ENCODE measurements at regions not wholly inside any gene's neighbourhood (a gene's known extent, or its start where the extent isn't known, plus 50 kb on each side); places are given as distances from the start of the nearest gene placed in this dataset.

DNA sequence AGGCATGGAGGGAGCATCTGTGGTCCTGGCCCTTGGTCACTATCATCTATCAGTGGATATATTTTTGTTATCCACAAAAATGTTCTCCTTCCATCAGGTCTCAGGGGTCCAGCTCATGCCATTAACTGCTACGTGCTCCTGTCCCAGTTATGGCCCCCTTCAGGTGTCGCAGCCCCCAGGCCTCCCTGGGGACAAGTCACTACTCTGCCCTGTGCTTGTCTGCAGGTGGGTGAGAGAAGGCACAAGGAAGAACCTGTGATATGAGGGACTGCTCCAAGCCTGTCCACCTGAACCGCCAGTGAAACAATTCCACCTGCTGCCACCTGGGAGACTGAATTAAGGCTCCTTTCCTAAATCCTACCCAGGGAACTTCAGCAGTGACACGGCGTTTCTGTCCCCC, 229.6 kb upstream of the ID2 start:
- TF ChIP-seq, protein P1, sequence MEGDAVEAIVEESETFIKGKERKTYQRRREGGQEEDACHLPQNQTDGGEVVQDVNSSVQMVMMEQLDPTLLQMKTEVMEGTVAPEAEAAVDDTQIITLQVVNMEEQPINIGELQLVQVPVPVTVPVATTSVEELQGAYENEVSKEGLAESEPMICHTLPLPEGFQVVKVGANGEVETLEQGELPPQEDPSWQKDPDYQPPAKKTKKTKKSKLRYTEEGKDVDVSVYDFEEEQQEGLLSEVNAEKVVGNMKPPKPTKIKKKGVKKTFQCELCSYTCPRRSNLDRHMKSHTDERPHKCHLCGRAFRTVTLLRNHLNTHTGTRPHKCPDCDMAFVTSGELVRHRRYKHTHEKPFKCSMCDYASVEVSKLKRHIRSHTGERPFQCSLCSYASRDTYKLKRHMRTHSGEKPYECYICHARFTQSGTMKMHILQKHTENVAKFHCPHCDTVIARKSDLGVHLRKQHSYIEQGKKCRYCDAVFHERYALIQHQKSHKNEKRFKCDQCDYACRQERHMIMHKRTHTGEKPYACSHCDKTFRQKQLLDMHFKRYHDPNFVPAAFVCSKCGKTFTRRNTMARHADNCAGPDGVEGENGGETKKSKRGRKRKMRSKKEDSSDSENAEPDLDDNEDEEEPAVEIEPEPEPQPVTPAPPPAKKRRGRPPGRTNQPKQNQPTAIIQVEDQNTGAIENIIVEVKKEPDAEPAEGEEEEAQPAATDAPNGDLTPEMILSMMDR (IDR thresholded peaks at IDR 0.05; ENCODE audit: poor library complexity, severe bottlenecking): no peak
- no peak for TF ChIP-seq TAF1 (IDR thresholded peaks at IDR 0.05; ENCODE audit: low read depth)
- TF ChIP-seq, protein P2, sequence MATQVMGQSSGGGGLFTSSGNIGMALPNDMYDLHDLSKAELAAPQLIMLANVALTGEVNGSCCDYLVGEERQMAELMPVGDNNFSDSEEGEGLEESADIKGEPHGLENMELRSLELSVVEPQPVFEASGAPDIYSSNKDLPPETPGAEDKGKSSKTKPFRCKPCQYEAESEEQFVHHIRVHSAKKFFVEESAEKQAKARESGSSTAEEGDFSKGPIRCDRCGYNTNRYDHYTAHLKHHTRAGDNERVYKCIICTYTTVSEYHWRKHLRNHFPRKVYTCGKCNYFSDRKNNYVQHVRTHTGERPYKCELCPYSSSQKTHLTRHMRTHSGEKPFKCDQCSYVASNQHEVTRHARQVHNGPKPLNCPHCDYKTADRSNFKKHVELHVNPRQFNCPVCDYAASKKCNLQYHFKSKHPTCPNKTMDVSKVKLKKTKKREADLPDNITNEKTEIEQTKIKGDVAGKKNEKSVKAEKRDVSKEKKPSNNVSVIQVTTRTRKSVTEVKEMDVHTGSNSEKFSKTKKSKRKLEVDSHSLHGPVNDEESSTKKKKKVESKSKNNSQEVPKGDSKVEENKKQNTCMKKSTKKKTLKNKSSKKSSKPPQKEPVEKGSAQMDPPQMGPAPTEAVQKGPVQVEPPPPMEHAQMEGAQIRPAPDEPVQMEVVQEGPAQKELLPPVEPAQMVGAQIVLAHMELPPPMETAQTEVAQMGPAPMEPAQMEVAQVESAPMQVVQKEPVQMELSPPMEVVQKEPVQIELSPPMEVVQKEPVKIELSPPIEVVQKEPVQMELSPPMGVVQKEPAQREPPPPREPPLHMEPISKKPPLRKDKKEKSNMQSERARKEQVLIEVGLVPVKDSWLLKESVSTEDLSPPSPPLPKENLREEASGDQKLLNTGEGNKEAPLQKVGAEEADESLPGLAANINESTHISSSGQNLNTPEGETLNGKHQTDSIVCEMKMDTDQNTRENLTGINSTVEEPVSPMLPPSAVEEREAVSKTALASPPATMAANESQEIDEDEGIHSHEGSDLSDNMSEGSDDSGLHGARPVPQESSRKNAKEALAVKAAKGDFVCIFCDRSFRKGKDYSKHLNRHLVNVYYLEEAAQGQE (IDR thresholded peaks at IDR 0.05; ENCODE audit: borderline replicate concordance): no peak

Measured in neural cell (in vitro differentiated cells).